ENCODE measurements at regions not wholly inside any gene's neighbourhood (a gene's known extent, or its start where the extent isn't known, plus 50 kb on each side); places are given as distances from the start of the nearest gene placed in this dataset.
"Not testable (repeated sequence)": the region's sequence is repeated elsewhere in the genome, so short reads cannot be mapped to it uniquely, and the experiment has no call there.

DNA sequence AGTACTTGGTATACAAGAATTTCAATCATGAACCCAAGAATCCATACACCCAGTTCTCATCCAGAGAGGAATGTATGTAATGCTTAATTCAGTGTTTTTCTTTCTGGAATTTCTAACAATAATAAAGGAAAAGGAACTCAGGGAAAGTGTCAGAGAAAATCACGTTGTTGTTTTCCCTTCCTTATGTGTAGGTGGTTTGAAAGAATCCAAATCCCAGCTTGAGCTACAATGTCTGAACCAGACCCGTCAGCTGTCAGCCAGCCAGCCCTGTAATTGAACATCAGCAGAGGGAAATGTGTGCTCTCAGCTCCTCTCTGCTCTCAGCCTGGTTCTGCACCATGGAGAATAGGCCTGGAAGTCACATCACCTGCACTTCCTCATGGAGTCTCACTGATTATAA is 126.5 kb downstream of the TMEM30B start:
- no peak for DNase-seq

DNA sequence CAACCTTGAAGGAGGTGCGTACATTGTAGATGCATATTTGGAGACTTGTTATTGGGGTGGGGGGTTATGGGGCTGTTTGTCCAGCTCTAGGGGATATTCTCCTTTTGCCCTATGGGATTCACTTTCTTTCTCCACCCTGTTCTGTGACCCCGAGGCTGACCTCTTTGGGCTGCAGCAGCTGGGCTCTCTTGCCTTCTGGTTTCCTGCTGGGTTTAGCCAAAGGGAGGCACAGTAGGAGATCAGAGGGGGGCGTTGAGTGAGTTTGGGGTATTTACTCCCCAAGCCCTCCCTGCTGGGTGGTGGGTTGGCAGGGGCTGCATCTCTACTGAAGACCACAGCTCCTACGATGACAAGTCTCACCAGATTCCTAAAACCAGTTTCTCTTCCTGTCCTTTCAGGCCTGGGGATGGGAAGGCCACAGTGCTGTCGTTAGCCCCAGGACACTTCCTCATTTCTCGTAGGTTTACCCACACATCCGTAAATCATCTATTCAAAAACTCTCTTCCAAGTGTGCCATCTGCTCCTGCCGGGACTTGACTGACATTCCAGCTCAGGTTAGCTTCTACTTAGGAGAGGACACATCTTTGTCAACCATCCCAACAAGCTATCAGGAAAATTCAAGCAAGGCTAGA is 127.1 kb downstream of the TMEM30B start:
- no peak for DNase-seq

DNA sequence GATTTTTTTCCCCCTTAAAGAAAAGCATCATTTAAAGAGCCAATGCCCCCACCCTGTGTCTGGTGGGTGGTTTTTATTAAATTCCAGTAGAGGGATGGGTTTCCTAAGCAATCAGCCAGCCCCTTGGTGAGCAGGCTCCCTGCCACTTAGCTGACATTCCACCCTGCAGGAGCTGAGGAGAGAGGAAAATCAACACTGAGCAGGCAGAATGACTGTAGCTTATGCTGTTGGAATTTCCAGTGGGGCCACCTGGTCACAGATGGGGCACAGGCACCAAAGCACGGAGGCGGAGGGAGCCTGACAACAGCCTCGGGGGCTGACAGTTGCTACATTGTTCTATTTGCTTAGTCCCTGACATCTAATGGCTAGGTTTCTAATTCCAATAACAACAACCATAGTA is 127.7 kb downstream of the TMEM30B start:
- DNase-seq, result no peak

DNA sequence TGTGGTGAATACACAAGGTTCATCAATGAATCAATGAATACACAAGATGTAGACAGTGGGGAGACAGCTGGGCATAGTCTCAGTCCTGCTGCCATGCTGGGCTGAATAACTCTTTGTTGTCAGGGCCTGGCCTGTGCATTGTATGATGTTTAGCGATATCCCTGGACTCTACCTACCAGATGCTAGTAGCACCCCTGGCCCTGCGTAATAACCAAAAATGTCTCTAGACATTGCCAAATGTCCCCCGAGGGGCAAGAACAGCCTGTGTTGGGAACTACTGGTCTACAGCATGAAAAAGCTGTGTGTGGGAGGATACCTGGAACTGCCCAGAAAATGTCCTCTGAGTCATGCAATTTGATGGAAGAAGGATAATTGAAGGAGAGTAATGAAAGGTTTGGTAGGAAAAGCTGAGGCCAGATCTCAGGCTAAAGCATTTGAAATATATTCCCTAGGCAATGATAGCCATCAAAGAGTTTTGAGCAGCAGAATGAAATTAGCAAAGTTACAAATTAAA is 128.2 kb downstream of the TMEM30B start:
- DNase-seq, result no peak

DNA sequence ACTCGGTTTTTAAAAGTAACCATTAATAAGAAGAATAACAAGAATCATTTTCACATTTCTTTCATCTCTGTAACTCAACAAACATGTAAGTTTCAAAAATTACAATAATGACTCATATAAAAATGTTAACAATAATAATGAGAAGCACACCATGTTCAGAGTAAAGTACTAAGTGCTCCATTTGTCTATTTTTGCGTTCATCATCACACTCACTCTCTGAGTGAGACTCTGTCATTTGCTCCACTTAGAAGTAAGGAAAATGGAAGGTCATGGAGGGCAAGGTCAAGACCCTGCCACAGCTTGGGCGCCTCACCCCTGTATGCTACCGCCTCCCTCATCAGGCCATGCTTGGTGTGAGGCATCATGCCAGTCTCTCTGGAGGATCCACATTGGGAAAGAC is 129.9 kb downstream of the TMEM30B start:
- DNase-seq, result no peak

DNA sequence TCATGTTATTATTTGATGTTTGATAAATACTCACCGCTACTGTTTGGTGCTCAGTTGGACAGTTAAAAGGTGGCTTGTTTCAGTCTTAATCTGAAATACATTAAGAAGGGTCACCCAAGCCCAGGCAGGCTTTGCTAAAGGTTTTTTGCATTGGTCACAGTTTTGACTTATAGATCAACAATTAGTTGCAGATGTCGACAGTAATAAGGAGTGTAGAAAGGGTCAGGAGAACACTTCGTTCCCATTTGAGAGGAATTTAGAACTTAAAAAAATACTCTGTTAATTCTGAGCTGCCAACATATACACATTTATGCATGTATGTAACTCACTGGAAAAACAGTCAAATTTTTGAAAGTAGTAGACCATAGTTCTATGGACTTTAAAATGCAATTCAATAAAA is 130.3 kb downstream of the TMEM30B start:
- no peak for DNase-seq

DNA sequence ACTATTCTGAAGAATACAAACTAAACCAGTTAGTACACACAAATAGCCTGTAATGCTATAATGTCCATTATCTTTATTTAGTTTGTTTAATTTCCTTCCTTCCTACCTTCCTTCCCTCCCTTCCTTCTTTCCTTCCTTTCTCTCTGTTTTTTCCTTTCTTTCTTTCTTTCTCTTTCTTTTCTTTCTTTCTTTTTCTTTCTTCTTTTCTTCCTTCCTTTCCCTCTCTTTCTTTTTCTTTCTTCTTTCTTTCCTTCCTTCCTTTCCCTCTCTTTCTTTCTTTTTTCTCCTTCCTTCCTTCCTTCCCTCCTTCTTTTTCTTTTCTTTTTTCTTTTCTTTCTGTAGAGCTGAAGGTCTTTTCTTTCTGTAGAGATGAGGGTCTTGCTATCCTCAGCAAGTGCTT is 131.2 kb downstream of the TMEM30B start:
- DNase-seq, result no peak

DNA sequence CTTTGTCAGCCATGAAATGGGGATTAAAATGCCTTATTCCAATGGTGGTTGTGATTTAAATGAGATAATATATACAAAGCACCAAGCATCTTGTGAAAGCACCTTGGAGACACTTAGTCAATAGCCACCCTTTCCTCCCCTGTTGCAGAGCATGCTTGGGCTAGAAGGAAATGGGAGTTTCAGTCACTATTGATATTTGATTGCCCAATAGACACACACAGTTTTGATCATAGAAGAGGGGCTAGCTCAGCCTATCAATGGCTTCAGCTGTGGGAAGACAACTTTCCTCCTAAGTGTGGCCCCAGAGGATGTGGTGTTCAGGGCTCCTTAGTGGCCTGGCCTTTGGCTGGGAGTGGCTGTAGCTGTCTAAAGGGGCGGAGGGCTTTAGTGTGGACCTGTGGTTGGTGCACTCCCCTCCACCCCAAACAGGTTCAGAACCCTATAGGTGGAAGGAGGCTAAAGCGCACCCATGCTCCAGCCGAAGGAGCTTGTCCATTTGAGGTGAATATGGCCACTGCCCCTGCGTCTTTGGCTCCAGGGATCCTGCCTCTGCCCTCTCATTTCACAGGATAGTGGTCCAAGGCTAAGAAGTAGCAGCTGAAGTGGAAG is 132.3 kb downstream of the TMEM30B start:
- no peak for DNase-seq

DNA sequence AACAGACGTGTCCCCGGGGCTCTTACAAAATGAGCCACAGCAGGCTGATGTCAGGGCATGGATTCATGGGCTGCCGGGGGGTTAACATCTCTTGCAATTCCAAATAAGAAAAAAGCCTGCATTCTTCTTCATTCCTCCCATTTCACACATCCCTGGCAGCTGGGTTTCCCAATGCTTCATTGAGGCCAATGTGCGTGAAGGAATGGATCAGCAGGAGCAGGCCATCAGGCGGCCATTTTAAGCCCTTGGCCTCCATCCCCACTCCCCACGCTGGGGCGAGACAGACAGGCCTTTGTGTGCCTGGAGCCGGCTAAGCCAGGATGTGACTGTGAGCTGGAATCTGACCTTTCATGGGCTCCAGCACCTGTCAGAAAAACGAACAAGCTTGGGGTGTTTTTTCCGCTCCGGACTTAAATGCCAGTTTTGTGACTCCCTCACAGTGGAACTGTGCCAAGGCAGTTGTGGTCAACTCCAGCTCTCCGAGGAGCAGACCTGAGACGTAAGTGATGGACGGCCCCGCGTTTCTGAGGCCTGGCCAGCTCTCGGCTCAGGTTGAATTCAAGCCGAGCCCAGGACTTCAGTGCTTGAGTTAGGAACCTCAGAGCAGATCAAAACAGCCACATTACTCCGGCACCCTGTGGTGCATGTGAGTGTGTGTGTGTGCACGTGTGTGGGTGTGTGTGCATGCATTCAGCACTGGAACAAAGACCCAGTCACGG is 133.1 kb downstream of the TMEM30B start:
- DNase-seq, result no peak

DNA sequence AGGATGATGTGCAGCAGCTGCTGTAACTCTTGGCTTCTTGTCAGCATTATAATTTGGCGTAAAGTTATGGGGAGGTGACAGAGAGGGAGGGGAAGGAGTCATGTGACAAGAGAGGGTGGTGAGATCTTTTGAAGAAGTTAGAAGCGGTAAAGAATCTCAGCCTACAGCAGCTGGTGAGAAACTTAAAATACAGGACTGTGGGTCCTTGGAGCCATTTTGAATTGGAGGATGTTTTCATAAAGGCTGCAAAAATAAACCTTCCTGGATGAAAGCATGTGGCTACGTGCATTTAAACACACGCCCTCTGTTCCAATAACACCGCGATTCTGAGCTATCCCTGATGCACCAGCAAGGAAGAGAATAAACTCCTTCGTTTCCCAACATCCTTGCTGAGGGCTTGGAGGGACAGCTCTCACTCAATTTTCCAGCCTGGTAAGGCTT is 133.7 kb downstream of the TMEM30B start:
- DNase-seq, result no peak

DNA sequence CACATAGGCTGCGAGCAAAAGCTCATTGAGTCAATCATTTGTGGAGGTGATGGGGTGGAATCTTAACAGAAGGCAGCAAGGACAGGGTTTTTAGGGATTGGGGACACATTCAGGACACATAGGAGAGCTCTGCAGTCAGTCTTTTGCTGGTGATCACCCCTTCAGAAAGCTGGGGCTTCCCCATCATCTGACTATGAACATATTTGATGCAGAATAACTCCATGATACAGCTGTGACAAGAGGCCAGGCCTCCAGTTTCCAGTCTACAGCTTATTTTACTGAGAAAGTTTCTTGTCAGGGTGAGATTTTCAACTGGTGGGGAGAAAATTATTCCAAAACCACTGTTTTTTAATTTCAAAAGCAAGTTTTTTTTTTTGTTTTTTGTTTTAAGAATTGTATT is 134.2 kb downstream of the TMEM30B start:
- no peak for DNase-seq

DNA sequence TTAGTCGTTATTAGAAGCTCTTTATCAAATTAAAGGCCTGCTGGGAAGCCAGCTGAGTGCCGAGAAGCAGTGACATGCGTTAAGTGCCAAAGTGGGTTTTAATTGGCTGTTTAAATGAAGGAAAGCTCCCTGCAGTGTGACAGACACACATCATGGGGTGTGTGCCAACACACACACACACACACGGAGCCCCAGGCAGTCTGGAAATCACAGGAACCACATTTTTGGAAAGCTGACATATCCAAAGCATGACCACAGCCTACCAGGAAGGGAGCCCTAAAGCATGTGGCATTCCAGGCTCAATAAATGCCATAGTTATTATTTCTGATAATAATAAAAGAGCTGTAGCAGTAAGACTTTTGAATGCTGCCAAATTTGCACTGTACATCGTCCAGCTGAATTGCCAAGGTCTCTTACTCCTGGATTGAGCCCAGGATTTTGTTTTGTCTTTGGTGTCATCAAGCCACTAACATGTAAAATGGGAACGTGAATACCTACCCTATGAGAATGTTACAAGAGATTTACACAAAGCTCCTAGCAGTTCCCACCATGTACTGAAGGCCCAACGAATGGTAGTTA is 135.1 kb downstream of the TMEM30B start:
- no peak for DNase-seq

DNA sequence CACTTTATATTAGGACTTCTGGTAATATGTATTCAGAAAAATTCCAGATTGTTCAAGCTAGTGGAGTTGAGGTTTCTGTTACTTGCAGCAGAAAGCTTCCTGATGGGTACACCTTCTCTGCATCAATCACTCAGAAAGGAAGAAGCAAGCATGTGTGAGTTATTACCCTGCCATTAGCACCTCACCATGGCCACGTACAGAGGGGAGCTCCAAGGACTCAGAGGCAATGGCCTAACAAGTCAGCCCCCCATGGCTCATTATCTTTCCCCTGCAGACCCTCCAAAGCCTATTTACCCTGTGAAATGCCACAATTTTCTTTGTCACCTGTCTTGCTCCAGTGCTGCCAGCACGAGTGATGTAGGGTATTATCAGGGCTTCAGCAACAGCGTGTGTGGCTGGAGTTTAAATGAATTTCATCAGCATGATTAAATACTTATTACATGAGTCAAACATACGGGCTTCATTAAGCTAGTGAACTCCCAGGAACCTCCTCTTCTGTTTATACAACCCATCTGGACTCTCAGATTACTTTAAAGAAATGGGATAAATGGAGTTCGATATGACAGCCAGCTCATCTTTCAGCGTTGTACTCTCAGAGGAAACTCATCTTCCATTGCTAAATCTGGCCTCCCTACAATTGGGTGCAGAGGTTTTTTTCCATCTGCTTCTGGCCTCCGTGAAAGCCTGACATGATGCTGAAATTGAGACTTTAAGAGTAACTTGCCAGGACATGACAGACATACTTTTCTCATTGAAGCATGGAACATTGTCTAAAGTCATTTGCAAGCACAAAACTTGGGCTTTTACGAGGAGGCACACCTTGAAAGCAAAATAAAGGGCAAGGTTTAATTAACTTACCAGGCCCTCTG is 135.9 kb downstream of the TMEM30B start:
- no peak for DNase-seq

DNA sequence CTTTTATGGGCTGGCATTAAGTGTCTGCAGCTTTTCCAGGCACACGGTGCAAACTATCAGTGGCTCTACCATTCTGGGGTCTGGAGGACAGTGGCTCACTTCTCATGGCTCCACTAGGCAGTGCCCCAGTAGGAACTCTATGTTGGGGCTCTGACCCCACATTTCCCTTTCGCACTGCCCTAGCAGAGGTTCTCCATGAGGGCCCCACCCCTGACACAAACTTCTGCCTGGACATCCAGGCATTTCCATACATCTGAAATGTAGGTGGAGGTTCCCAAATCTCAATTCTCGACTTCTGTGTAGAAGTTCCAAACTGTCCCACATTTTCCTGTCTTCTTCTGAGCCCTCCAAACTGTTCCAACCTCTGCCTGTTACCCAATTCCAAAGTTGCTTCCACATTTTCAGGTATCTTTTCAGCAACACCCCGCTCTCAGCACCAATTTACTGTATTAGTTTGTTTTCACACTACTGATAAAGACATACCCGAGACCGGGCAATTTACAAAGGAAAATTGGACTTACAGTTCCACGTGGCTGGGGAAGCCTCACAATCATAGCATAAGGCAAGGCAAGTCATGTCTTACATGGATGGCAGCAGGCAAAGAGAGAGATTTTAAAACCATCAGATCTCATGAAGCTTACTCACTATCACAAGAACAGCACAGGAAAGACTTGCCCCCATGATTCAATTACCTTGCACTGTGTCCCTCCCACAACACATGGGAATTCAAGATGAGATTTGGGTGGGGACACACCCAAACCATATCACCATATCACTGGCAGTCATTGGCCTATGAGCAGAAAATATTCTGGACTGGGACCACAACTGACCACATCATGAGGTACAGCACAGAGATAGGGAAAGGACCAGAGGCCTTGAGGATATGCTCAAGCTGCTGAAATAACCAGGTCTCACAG is 136.8 kb downstream of the TMEM30B start:
- DNase-seq, result not testable (repeated sequence)

DNA sequence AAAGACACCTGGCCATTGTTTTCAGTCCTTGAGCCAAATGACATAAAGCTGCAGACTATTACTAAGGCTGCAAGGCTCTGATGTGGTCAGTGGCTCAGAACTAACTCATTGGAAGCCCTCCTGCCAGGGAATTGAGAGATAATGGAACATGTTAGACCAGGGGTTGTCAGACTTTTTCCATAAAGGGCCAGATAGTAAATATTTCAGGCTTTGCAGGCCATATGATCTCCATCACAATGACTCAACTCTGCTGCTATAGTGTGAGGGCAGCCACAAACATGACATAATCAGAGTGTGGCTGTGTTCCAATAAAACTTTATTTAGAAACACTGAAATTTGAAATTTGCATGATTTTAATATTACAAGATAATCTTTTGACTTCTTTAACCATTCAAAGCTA is 140.3 kb downstream of the TMEM30B start:
- no peak for DNase-seq

DNA sequence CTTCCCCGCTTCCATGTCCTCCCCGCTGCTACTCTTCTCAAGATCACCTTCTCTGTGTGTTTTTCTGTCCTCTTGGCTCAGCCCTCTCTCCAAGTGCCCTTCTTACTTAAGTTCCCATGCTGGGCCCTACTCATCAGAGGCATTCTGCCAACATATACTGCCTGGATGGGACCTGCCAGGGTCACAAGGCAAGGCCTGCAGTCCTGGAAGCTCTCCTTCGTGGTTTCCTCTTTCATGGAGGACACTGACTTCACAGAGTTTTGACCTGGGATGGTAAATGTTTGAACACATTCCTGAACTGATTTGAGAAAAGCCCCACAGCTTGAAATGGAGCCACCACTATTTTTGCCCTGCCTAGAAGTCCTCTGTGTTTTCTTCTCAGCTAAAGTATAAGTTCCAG is 140.9 kb downstream of the TMEM30B start:
- DNase-seq, result no peak

DNA sequence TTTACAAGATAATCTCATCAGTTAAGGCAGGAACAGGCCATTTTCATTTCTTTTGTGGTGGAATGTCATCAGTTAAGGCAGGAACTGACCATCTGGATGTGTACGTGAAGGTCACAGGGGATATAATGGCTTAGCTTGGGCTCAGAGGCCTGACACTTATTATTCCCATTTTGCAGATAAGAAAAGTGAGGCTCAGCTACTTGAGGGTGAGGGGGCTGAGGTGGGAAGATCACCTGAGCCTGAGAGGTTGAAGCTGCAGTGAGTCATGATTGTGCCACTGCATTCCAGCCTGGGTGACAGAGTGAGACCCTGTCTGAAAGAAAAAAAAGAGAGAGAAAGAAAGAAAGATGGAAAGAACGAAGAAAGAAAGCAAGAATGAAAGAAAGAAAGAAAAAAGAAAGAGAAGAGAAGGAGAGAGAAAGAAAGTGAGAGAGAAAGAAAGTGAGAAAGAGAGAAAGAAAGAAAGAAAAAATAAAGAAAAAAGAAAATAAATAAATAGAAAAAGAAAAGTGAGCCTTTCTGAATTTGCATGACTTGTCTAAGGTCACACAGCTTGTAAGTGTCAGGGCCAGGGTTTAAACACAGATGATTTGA is 142.0 kb downstream of the TMEM30B start:
- DNase-seq, result no peak

DNA sequence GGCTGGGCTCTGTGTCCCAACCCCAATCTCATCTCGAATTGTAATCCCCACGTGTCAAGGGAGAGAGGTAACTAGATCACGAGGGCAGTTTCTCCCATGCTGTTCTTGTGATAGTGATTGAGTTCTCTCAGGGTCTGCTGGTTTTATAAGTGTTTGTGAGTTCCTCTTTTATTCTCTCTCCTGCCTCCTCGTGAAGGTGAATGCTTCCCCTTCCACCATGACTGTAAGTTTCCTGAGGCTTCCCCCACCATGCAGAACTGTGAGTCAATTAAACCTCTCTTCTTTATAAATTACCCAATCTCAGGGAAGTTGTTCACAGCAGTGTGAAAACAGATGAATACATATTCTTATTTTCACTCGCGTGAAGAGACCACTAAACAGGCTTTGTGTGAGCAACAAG is 148.2 kb downstream of the TMEM30B start:
- no peak for DNase-seq

DNA sequence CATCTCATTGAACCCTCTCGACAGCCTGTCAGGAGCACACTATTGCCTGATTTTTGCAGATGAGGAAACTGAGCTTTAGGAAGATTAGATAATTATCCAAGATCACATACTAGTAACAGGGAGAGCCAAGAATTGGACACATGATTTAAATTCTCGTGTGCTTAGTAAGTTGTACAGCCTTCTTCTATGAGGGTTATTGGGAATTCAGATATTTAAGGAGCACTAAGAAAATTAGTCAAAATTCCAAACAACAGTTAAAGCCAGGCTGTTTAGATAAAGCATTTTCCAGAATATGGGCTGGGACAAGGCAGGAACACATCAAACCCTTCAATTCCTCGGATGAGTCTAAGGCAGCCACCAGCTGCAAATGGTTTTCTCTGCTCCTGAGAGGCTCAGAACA is 148.8 kb downstream of the TMEM30B start:
- DNase-seq, result no peak

DNA sequence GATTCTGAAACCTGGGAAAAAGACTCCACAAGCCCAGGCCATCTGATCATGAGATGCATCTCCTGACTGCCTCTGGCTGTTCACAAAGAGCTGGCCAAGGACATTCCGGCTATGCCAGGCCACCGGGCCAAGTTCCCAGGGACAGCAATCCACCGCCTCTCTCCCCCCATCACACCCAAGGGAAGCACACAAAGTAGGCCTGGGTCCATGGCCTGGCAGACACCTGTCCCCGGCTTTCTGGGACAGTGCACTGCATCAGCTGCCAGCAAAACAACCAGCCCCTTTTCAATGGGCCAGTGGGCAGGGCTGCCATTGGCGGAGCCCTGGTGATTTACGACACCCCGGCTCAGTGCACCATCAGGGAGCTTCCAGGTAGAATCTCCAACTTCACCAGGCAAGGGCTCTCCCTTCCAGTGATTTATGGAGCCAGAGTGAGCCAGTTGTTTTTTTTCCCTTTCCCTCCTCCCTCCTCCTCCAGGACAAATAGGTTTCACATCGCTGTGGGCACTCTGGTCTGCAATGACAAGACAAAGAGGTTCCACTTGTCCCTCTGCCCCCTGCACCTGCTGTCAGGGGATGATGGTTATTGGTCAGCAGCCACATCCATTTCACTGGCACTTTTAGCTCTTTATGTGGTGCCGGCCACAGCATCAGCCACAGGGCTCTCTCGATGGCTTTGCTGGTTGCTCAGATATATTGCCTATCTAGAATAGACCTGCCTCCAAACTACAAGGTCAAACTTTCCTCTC is 149.6 kb downstream of the SLC38A6 start:
- no peak for DNase-seq

Measured in stimulated activated CD4-positive, alpha-beta T cell treated with anti-CD3 and anti-CD28 coated beads, Interleukin-4, amount 100 ng/mL, for 24 hours (primary cell).